ENCODE measurements at regions not wholly inside any gene's neighbourhood (a gene's known extent, or its start where the extent isn't known, plus 50 kb on each side); places are given as distances from the start of the nearest gene placed in this dataset.

- TF ChIP-seq EZH2 (IDR thresholded peaks at IDR 0.05; ENCODE audit: borderline replicate concordance, low read depth, low read length, severe bottlenecking) (no peak), CTCF (IDR thresholded peaks at IDR 0.05; ENCODE audit: borderline replicate concordance, extremely low read depth, low read length, poor library complexity, severe bottlenecking) (no peak)
Observed at GRCh38 chrX:114272096-114272686, 311.7 kb upstream of the HTR2C start.

Data from DND-41 (cell line).